ENCODE measurements at regions not wholly inside any gene's neighbourhood (a gene's known extent, or its start where the extent isn't known, plus 50 kb on each side); places are given as distances from the start of the nearest gene placed in this dataset.

GRCh38 chr20:58162986-58163385 lies 65.5 kb downstream of the ANKRD60 start:
- no peaks in the 10 kb centered on the region for H3K4me1 ChIP-seq
- no peaks in the 10 kb centered on the region for H3K9me3 ChIP-seq
- DNase-seq (ENCODE audit: low spot score in 2 of 2) = no peak
- H3K36me3 ChIP-seq (replicated peaks) = no peaks in the 10 kb centered on the region
- no peak overlapping the region for H3K4me3 ChIP-seq
- H3K27me3 ChIP-seq (ENCODE audit: low read depth) = peaks cover 5% of the 10 kb centered on the region; the same call in 1 of the 2 replicates
- in situ Hi-C loops (cut with MboI; ENCODE audit: low sequenced_read_pairs) = no loop called here

GRCh38 chr20:58161192-58161591 lies 67.3 kb downstream of the ANKRD60 start:
- H3K4me1 ChIP-seq = no peaks in the 10 kb centered on the region
- DNase-seq (ENCODE audit: low spot score in 2 of 2) = no peak
- no peak overlapping the region for H3K4me3 ChIP-seq
- in situ Hi-C loops (cut with MboI; ENCODE audit: low sequenced_read_pairs) = no loop called here
- H3K9me3 ChIP-seq = no peaks in the 10 kb centered on the region
- H3K27me3 ChIP-seq (ENCODE audit: low read depth) = peaks cover 5% of the 10 kb centered on the region; the same call in 1 of the 2 replicates
- no peaks in the 10 kb centered on the region for H3K36me3 ChIP-seq (replicated peaks)

- H3K4me1 ChIP-seq = no peaks in the 10 kb centered on the region
- H3K4me3 ChIP-seq = no peak overlapping the region
- in situ Hi-C loops (cut with MboI; ENCODE audit: low sequenced_read_pairs) = no loop called here
- no peaks in the 10 kb centered on the region for H3K9me3 ChIP-seq
- DNase-seq (ENCODE audit: low spot score in 2 of 2) = no peak
- H3K27me3 ChIP-seq (ENCODE audit: low read depth) = peaks cover 5% of the 10 kb centered on the region; the same call in 1 of the 2 replicates
- H3K36me3 ChIP-seq (replicated peaks) = no peaks in the 10 kb centered on the region
Observed at GRCh38 chr20:58160451-58161061, 67.9 kb downstream of the ANKRD60 start.

GRCh38 chr20:58155148-58155925 lies 73.1 kb downstream of the ANKRD60 start:
- H3K4me1 ChIP-seq = no peaks in the 10 kb centered on the region
- in situ Hi-C loops (cut with MboI; ENCODE audit: low sequenced_read_pairs) = no loop called here
- H3K4me3 ChIP-seq = no peak overlapping the region

GRCh38 chr20:58154113-58154512 lies 74.3 kb downstream of the ANKRD60 start:
- in situ Hi-C loops (cut with MboI; ENCODE audit: low sequenced_read_pairs) = no loop called here

More at GRCh38 chr20:58155148-58155925, 73.1 kb downstream of the ANKRD60 start:
- no peak for DNase-seq (ENCODE audit: low spot score in 2 of 2)
- peaks cover 6% of the 10 kb centered on the region for H3K27me3 ChIP-seq (ENCODE audit: low read depth)
- no peaks in the 10 kb centered on the region for H3K36me3 ChIP-seq (replicated peaks)
- no peaks in the 10 kb centered on the region for H3K9me3 ChIP-seq

GRCh38 chr20:58153121-58153520 lies 75.3 kb downstream of the ANKRD60 start:
- Histone ChIP-seq H3K4me3 (no peak overlapping the region), H3K36me3 (replicated peaks) (no peaks in the 10 kb centered on the region), H3K9me3 (no peaks in the 10 kb centered on the region), H3K4me1 (no peaks in the 10 kb centered on the region), H3K27me3 (ENCODE audit: low read depth) (peaks cover 6% of the 10 kb centered on the region)
- in situ Hi-C loops (cut with MboI; ENCODE audit: low sequenced_read_pairs) = no loop called here
- no peak for DNase-seq (ENCODE audit: low spot score in 2 of 2)

More at GRCh38 chr20:58154113-58154512, 74.3 kb downstream of the ANKRD60 start:
- Histone ChIP-seq H3K4me3 (no peak overlapping the region), H3K27me3 (ENCODE audit: low read depth) (peaks cover 6% of the 10 kb centered on the region), H3K9me3 (no peaks in the 10 kb centered on the region), H3K4me1 (no peaks in the 10 kb centered on the region), H3K36me3 (replicated peaks) (no peaks in the 10 kb centered on the region)
- DNase-seq (ENCODE audit: low spot score in 2 of 2) = no peak

GRCh38 chr20:58150772-58151171 lies 77.7 kb downstream of the ANKRD60 start:
- Histone ChIP-seq H3K9me3 (no peaks in the 10 kb centered on the region), H3K4me3 (no peak overlapping the region), H3K27me3 (ENCODE audit: low read depth) (peaks cover 6% of the 10 kb centered on the region), H3K36me3 (replicated peaks) (no peaks in the 10 kb centered on the region), H3K4me1 (no peaks in the 10 kb centered on the region)
- in situ Hi-C loops (cut with MboI; ENCODE audit: low sequenced_read_pairs) = no loop called here
- DNase-seq (ENCODE audit: low spot score in 2 of 2) = no peak

GRCh38 chr20:58149437-58150091 lies 78.9 kb downstream of the ANKRD60 start:
- Histone ChIP-seq H3K9me3 (no peaks in the 10 kb centered on the region), H3K4me1 (no peaks in the 10 kb centered on the region), H3K4me3 (no peak overlapping the region), H3K36me3 (replicated peaks) (no peaks in the 10 kb centered on the region), H3K27me3 (ENCODE audit: low read depth) (peaks cover 6% of the 10 kb centered on the region)
- no peak for DNase-seq (ENCODE audit: low spot score in 2 of 2)
- in situ Hi-C loops (cut with MboI; ENCODE audit: low sequenced_read_pairs) = no loop called here

GRCh38 chr20:58148891-58149290 lies 79.6 kb downstream of the ANKRD60 start:
- no peaks in the 10 kb centered on the region for H3K9me3 ChIP-seq
- in situ Hi-C loops (cut with MboI; ENCODE audit: low sequenced_read_pairs) = no loop called here
- peaks cover 6% of the 10 kb centered on the region; the same call in 1 of the 2 replicates for H3K27me3 ChIP-seq (ENCODE audit: low read depth)
- no peak overlapping the region for H3K4me3 ChIP-seq
- DNase-seq (ENCODE audit: low spot score in 2 of 2) = no peak
- no peaks in the 10 kb centered on the region for H3K4me1 ChIP-seq
- no peaks in the 10 kb centered on the region for H3K36me3 ChIP-seq (replicated peaks)

GRCh38 chr20:58147628-58148370 lies 80.7 kb downstream of the ANKRD60 start:
- no peaks in the 10 kb centered on the region for H3K36me3 ChIP-seq (replicated peaks)
- H3K4me1 ChIP-seq = no peaks in the 10 kb centered on the region
- H3K4me3 ChIP-seq = no peak overlapping the region
- H3K9me3 ChIP-seq = no peaks in the 10 kb centered on the region
- DNase-seq (ENCODE audit: low spot score in 2 of 2) = no peak
- H3K27me3 ChIP-seq (ENCODE audit: low read depth) = peaks cover 2% of the 10 kb centered on the region; the same call in 1 of the 2 replicates
- in situ Hi-C loops (cut with MboI; ENCODE audit: low sequenced_read_pairs) = no loop called here

GRCh38 chr20:58146746-58147140 lies 81.7 kb downstream of the ANKRD60 start:
- in situ Hi-C loops (cut with MboI; ENCODE audit: low sequenced_read_pairs) = no loop called here
- no peaks in the 10 kb centered on the region for H3K36me3 ChIP-seq (replicated peaks)

GRCh38 chr20:58146081-58146745 lies 82.2 kb downstream of the ANKRD60 start:
- Histone ChIP-seq H3K4me3 (no peak overlapping the region), H3K36me3 (replicated peaks) (no peaks in the 10 kb centered on the region), H3K9me3 (no peaks in the 10 kb centered on the region), H3K4me1 (no peaks in the 10 kb centered on the region), H3K27me3 (ENCODE audit: low read depth) (no peaks in the 10 kb centered on the region)
- in situ Hi-C loops (cut with MboI; ENCODE audit: low sequenced_read_pairs) = no loop called here
- DNase-seq (ENCODE audit: low spot score in 2 of 2) = no peak

More at GRCh38 chr20:58146746-58147140, 81.7 kb downstream of the ANKRD60 start:
- Histone ChIP-seq H3K27me3 (ENCODE audit: low read depth) (no peaks in the 10 kb centered on the region), H3K9me3 (no peaks in the 10 kb centered on the region), H3K4me3 (no peak overlapping the region), H3K4me1 (no peaks in the 10 kb centered on the region)
- no peak for DNase-seq (ENCODE audit: low spot score in 2 of 2)

- Histone ChIP-seq H3K27me3 (ENCODE audit: low read depth) (no peaks in the 10 kb centered on the region), H3K4me3 (no peak overlapping the region), H3K9me3 (no peaks in the 10 kb centered on the region), H3K4me1 (no peaks in the 10 kb centered on the region), H3K36me3 (replicated peaks) (no peaks in the 10 kb centered on the region)
- DNase-seq (ENCODE audit: low spot score in 2 of 2) = no peak
- in situ Hi-C loops (cut with MboI; ENCODE audit: low sequenced_read_pairs) = no loop called here
Observed at GRCh38 chr20:58145506-58146080, 82.9 kb downstream of the ANKRD60 start.
